CD4-positive, alpha-beta T cell treated with Interferon alpha-2 for 1 hour (primary cell): ENCODE measurements at regions not wholly inside any gene's neighbourhood (a gene's known extent, or its start where the extent isn't known, plus 50 kb on each side); places are given as distances from the start of the nearest gene placed in this dataset.
A peak's percentile ranks its signal among the peaks of the same experiment; 100 is the strongest.
"Not testable (repeated sequence)": the region's sequence is repeated elsewhere in the genome, so short reads cannot be mapped to it uniquely, and the experiment has no call there.

Experiments
- DNase-seq, 2 donors: peaks; one replicate each; pipeline ENCODE4 v3.0.0-alpha.2; 2020 to 2022

DNA sequence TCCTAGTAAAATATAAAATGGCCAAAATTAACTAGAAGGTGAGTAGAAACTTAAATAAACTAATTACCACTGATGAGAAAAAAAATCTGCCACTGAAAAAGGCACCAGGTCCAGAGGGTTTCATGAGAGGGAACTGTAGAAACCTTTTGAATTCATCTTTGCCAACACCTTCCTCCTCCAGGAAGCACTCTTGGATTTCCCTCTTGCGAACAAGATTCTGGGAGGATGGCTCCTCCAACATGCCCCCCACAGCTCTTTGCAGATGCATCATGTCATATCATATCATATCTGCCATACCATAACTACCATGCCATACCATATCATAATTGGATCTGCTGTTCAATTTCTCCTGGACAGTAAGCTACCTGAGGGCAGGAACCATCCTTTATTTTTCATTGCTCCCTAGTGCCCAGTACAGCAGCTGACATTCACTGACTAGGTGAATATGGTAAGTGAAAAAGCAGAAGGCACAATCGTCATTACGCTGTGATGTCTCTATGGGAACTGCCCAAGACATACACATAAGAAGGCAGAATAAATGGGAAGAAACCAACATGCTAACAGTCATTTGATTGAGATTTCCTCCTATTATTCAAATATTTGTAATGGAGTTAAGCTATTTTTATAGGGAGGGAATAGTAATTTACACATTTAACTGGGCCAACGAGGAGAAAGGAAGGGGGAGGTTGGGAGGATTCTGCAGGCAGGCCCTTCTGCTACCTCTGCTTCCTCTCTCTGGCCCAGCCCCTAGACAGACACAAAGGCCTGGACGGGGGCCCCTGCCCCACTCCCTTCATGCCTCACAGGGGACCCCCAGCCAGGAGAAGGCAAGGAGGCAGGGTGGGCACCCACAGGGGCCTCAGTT is 110.1 kb upstream of the SMURF2 start:
- no peak for DNase-seq

DNA sequence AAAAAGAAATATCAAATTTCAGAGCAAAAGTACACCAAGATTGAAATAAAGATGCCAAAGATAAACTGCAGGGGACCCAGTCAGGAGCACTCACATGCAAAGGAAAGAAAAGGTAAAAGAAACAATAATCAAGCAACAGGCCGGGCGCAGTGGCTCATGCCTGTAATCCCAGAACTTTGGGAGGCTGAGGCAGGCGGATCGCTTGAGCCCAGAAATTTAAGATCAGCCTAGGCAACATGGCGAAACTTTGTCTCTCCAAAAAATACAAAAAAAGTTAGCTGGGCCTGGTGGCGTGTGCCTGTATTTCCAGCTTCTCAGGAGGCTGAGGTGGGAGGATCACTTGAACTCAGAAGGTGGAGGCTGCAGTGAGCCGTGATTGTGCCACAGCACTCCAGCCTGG is 107.6 kb upstream of the SMURF2 start:
- no peak for DNase-seq

DNA sequence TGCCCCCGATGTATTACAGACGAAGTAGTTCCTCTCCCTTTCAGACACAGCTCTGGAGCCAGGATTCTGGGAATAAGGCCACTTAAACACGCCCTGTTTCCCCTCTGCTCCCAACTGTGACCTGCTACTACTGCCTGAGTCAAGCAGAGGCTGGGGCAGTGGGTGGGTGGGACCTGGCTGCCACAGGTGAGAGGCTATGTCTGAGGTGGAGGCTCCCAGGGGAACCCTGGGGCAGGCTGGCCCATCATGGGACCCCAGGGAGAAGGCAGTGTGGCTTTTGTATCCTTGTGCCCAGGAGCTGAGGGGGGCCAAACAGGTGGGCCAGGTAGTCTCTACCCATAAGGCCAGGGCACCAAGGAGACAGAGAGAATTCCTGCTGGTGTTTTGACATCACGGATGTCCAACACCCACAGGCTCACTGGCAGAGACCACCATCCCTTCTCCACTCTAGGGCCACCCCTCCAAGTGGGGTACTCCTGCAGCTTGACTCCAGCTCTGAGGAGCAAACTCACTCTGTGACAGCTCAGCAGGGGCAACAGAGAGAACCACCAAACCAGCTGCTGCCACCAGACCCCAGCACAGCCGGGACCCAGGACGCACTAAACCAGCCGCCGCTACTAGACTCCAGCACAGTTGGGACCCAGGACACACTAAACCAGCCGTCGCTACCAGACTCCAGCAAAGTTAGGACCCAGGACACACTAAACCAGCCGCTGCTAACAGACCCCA is 105.3 kb upstream of the SMURF2 start:
- DNase-seq = no peak

- no peak for DNase-seq
These were observed 103.2 kb upstream of the SMURF2 start for GRCh38 chr17:64765191-64765889.

DNA sequence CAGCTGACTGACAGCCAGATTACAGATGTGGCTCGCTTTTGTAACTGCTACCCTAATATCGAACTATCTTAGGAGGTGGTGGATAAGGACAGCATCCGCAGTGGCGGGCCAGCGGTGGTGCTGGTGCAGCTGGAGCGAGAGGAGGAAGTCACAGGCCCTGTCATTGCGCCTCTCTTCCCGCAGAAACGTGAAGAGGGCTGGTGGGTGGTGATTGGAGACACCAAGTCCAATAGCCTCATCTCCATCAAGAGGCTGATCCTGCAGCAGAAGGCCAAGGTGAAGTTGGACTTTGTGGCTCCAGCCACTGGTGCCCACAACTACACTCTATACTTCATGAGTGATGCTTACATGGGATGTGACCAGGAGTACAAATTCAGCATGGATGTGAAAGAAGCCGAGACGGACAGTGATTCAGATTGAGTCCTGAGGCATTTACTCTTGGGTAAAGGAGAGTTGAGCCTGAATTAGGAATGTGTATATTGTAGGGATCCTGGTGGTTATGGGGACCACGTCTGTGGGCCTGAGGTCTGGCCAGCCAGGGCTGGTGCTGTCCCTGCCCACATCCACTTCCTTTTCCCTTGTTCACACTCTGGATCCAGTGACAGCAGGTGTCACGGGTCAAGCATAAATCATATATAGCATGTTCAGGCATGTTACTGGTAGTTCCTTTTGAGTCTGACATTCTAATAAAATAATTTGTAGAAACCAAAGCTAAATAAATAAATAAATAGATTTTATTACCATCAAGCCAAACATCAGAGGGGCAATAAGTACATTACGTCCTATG is 89.0 kb upstream of the SMURF2 start:
- no peak for DNase-seq

DNA sequence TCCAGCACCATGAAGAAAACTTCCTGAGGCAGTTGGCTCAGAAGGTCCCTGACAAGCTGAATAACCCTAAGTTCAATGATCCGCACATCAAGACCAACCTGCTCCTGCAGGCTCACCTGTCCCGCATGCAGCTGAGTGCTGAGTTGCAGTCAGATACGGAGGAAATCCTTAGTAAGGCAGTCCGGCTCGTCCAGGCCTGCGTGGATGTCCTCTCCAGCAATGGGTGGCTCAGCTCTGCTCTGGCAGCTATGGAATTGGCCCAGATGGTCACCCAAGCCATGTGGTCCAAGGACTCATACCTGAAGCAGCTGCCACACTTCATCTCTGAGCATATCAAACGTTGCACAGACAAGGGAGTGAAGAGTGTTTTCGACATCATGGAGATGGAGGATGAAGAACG is 88.4 kb upstream of the SMURF2 start:
- no peak for DNase-seq

- DNase-seq = no peak
These were observed 87.2 kb upstream of the SMURF2 start for GRCh38 chr17:64749306-64749705.

DNA sequence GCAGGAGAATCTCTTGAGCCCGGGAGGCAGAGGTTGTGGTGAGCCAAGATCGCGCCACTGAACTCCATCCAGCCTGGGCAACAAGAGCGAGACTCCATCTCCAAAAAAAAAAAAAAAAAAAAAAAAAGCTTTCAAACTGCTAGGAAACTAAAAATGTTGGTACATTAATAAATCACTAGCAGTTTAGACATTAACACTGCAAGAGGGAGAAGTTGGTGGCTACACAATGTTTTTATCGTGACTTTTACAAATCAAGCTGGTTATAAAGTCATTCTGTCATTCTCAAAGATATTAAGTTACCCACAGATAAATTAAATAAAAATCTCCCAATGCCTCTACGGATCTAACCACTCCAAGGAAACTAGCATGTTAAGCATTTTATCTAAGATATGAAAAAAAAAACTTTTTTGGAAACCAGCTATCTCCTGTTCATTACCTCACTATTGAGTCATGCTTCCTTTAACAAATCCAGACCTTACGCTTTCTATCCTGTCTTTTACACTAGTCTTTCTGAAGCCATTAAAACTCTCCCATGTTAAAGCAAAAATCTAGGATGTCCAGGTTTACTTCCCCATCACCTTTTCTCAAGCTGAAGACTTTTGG is 85.9 kb upstream of the SMURF2 start:
- no peak for DNase-seq

GRCh38 chr17:64742326-64742725 is 80.2 kb upstream of the SMURF2 start:
- no peak for DNase-seq

GRCh38 chr17:64741916-64742315 is 79.8 kb upstream of the SMURF2 start:
- not testable (repeated sequence) for DNase-seq

GRCh38 chr17:64741038-64741641 is 79.0 kb upstream of the SMURF2 start:
- no peak for DNase-seq

- DNase-seq = no peak
These were observed 77.4 kb upstream of the SMURF2 start for GRCh38 chr17:64739316-64740058.

GRCh38 chr17:64736804-64737492 is 74.8 kb upstream of the SMURF2 start:
- peak; percentile 31 to 66 for DNase-seq

- no peak for DNase-seq
These were observed 70.4 kb upstream of the SMURF2 start for GRCh38 chr17:64732336-64733006.

DNA sequence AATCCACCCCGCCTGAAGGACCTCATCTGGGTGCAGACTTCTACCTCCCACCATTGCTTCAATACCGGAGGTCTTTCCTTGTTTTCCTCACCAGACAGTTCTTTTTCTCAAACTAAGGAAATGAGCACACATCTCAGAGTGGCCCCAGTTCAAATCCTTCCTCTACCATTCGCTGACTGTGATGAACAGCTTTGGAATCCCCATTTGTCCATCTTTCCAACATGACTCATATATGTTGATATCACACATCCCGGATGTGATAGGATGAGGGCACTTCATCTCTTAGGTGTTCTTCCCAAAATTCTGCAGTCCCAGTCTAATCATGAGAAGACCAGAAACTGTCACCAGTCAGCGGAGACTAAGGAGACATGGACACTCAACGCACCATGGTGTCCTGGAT is 67.9 kb upstream of the SMURF2 start:
- not testable (repeated sequence) for DNase-seq

DNA sequence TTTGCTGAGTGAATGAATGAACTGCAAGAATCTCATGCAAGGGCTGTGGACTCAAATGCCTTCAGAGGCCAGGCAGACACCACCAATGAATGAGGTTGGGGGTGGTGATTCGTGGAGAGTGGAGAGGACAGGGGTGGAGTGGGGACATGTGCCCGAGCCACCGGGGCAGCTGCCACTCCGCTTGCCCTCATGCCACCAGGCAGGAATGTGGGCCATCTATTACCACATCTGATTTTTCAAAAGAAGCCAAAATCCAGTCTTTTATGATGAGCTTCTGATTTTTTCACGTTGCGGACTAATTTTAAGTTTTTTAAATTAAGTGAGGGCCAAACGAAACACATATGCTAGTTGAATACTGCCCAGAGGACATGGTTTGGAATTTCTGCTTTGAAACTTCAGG is 67.1 kb upstream of the SMURF2 start:
- no peak for DNase-seq

GRCh38 chr17:64728041-64728695 is 66.1 kb upstream of the SMURF2 start:
- DNase-seq = no peak

GRCh38 chr17:64726025-64726424 is 63.9 kb upstream of the SMURF2 start:
- DNase-seq = not testable (repeated sequence)

GRCh38 chr17:64724246-64724645 is 62.1 kb upstream of the SMURF2 start:
- not testable (repeated sequence) for DNase-seq
